ENCODE measurements at regions not wholly inside any gene's neighbourhood (a gene's known extent, or its start where the extent isn't known, plus 50 kb on each side); places are given as distances from the start of the nearest gene placed in this dataset.

GRCh38 chr18:27501671-27502070, 316.6 kb upstream of the CHST9 start:
- no peak overlapping the region for H3K4me3 ChIP-seq (ENCODE audit: low read depth, poor library complexity, severe bottlenecking)
- intact Hi-C loops (cut with DNase I; ENCODE audit: low total_unique reads) = no loop called here
- 81% methylated on average over 4 of the region's 4 CpGs for WGBS, 2 donors
- no peak for DNase-seq (ENCODE audit: low spot score in 2 of 2)
- TF ChIP-seq POLR2A (IDR thresholded peaks at IDR 0.05) (no peak), CTCF (IDR thresholded peaks at IDR 0.05) (no peak)

- WGBS, 2 donors = 67 to 73% methylated on average over 5 of the region's 5 CpGs
These were observed 315.4 kb upstream of the CHST9 start for GRCh38 chr18:27500531-27500930.

GRCh38 chr18:27497246-27497645, 312.1 kb upstream of the CHST9 start:
- no peak for DNase-seq (ENCODE audit: low spot score in 2 of 2)
- no peak overlapping the region for H3K4me3 ChIP-seq (ENCODE audit: low read depth, poor library complexity, severe bottlenecking)
- TF ChIP-seq CTCF (IDR thresholded peaks at IDR 0.05) (no peak), POLR2A (IDR thresholded peaks at IDR 0.05) (no peak)
- 84 to 85% methylated on average over 4 of the region's 4 CpGs for WGBS, 2 donors
- intact Hi-C loops (cut with DNase I; ENCODE audit: low total_unique reads) = no loop called here

More at GRCh38 chr18:27500531-27500930, 315.4 kb upstream of the CHST9 start:
- no peak for DNase-seq (ENCODE audit: low spot score in 2 of 2)
- no peak overlapping the region for H3K4me3 ChIP-seq (ENCODE audit: low read depth, poor library complexity, severe bottlenecking)
- TF ChIP-seq POLR2A (IDR thresholded peaks at IDR 0.05) (no peak), CTCF (IDR thresholded peaks at IDR 0.05) (no peak)
- intact Hi-C loops (cut with DNase I; ENCODE audit: low total_unique reads) = no loop called here

GRCh38 chr18:27493182-27493581, 308.1 kb upstream of the CHST9 start:
- 67 to 78% methylated on average over 4 of the region's 4 CpGs for WGBS, 2 donors
- intact Hi-C loops (cut with DNase I; ENCODE audit: low total_unique reads) = no loop called here
- DNase-seq (ENCODE audit: low spot score in 2 of 2) = no peak
- no peak for TF ChIP-seq CTCF (IDR thresholded peaks at IDR 0.05)
- TF ChIP-seq POLR2A (IDR thresholded peaks at IDR 0.05) = no peak
- no peak overlapping the region for H3K4me3 ChIP-seq (ENCODE audit: low read depth, poor library complexity, severe bottlenecking)

DNA sequence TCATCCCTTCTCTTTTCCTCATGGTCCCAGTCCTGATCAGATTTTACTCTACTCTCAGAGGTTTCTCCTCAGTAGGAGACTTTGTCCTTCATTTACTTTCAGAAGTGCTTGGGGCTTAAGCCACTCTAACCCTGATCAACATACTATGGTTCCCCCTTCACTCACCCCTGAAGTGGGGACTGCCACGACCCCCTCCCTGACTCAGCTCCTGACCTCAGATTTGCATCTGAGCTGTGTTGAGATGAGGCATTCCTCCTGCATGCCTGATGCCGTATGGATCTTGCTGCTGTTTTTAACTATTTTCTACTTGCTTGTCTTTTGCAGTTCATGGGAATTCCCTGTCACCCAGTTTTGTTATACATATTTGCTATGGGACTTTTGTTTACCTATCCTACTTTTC, 306.7 kb upstream of the CHST9 start:
- intact Hi-C loops (cut with DNase I; ENCODE audit: low total_unique reads) = no loop called here
- TF ChIP-seq POLR2A (IDR thresholded peaks at IDR 0.05) (no peak), CTCF (IDR thresholded peaks at IDR 0.05) (no peak)
- WGBS, 2 donors = 31 to 44% methylated on average over 2 of the region's 2 CpGs

GRCh38 chr18:27483276-27483675, 298.2 kb upstream of the CHST9 start:
- intact Hi-C loops (cut with DNase I; ENCODE audit: low total_unique reads) = no loop called here
- no peak overlapping the region for H3K4me3 ChIP-seq (ENCODE audit: low read depth, poor library complexity, severe bottlenecking)
- no peak for TF ChIP-seq CTCF (IDR thresholded peaks at IDR 0.05)
- TF ChIP-seq POLR2A (IDR thresholded peaks at IDR 0.05) = no peak
- DNase-seq (ENCODE audit: low spot score in 2 of 2) = no peak
- 59 to 60% methylated on average over 4 of the region's 4 CpGs for WGBS, 2 donors

More for the DNA sequence above, 306.7 kb upstream of the CHST9 start:
- no peak overlapping the region for H3K4me3 ChIP-seq (ENCODE audit: low read depth, poor library complexity, severe bottlenecking)
- DNase-seq (ENCODE audit: low spot score in 2 of 2) = no peak

All from lower leg skin (tissue), 4 donors.